ENCODE measurements at regions not wholly inside any gene's neighbourhood (a gene's known extent, or its start where the extent isn't known, plus 50 kb on each side); places are given as distances from the start of the nearest gene placed in this dataset.

- Histone ChIP-seq H3K36me3 (no peaks in the 10 kb centered on the region), H3K27me3 (replicated peaks; ENCODE audit: insufficient read depth) (peaks cover 5% of the 10 kb centered on the region), H3K4me1 (replicated peaks) (no peaks in the 10 kb centered on the region), H3K4me3 (no peak overlapping the region), H3K27ac (no peak overlapping the region), H3K9me3 (no peaks in the 10 kb centered on the region)
- no peak for TF ChIP-seq POLR2A (IDR thresholded peaks at IDR 0.05)
- TF ChIP-seq CTCF (IDR thresholded peaks at IDR 0.05) = no peak
- no peak for TF ChIP-seq POLR2AphosphoS5 (IDR thresholded peaks at IDR 0.05)
- WGBS = 53% methylated on average over 6 of the region's 6 CpGs
- intact Hi-C loops (cut with DNase I) = no loop called here
- no peak for DNase-seq (ENCODE audit: low spot score)
Measured at GRCh38 chr14:56902385-56902784, 92.1 kb upstream of the OTX2 start.

DNA sequence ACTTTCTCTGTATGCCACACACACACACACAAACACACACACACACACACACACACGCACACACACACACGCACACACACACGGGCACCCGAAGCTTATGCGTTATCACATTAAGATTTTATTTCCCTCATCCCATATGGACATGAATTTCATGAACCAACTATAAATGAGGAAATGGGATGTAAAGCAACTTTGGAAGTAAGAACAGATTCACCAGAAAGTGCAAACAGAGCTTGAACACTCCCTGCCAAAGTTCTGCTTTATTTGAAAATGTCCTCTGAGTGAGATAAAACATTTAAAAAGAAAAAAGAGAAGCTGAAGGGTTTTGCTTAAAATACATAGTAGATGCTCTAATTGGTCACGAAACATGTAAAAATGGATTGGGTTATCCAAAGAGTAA is 90.4 kb upstream of the OTX2 start:
- Histone ChIP-seq H3K4me3 (no peak overlapping the region), H3K27me3 (replicated peaks; ENCODE audit: insufficient read depth) (peaks cover 5% of the 10 kb centered on the region), H3K27ac (no peak overlapping the region), H3K4me1 (replicated peaks) (no peaks in the 10 kb centered on the region), H3K36me3 (no peaks in the 10 kb centered on the region), H3K9me3 (no peaks in the 10 kb centered on the region)
- TF ChIP-seq CTCF (IDR thresholded peaks at IDR 0.05) = no peak
- TF ChIP-seq POLR2A (IDR thresholded peaks at IDR 0.05) = no peak
- no peak for TF ChIP-seq POLR2AphosphoS5 (IDR thresholded peaks at IDR 0.05)
- intact Hi-C loops (cut with DNase I) = no loop called here
- no peak for DNase-seq (ENCODE audit: low spot score)
- 66% methylated on average over 6 of the region's 6 CpGs for WGBS

GRCh38 chr14:56899829-56900228 is 89.5 kb upstream of the OTX2 start:
- intact Hi-C loops (cut with DNase I) = no loop called here
- no peak for DNase-seq (ENCODE audit: low spot score)
- no peaks in the 10 kb centered on the region for H3K9me3 ChIP-seq
- H3K36me3 ChIP-seq = no peaks in the 10 kb centered on the region
- 33% methylated on average over 3 of the region's 3 CpGs for WGBS
- H3K4me3 ChIP-seq = no peak overlapping the region
- no peak for TF ChIP-seq POLR2A (IDR thresholded peaks at IDR 0.05)
- TF ChIP-seq CTCF (IDR thresholded peaks at IDR 0.05) = no peak
- TF ChIP-seq POLR2AphosphoS5 (IDR thresholded peaks at IDR 0.05) = no peak
- H3K27me3 ChIP-seq (replicated peaks; ENCODE audit: insufficient read depth) = peaks cover 5% of the 10 kb centered on the region
- H3K27ac ChIP-seq = no peak overlapping the region
- no peaks in the 10 kb centered on the region for H3K4me1 ChIP-seq (replicated peaks)

DNA sequence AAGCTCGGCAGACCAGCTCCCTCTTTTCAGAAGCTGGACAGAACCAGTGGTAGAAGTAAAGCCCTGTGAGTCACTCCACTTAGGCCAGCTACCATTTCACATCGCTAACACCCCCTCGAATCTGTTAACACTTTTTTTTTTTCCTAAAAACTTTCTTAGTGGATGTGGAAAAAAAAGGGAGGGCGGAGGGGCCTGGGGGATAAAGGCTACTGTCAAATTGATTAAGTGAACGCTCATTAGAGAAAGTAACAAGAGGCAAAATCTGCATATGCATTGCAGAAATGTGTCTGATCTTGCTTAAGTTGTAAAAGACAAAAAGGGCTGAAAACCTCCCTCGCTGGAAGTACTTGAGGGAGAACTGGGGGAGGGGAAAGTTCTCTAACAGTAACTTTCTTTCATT is 86.6 kb upstream of the OTX2 start:
- Histone ChIP-seq H3K27ac (no peak overlapping the region), H3K9me3 (no peaks in the 10 kb centered on the region), H3K4me3 (no peak overlapping the region), H3K27me3 (replicated peaks; ENCODE audit: insufficient read depth) (no peaks in the 10 kb centered on the region), H3K4me1 (replicated peaks) (no peaks in the 10 kb centered on the region), H3K36me3 (no peaks in the 10 kb centered on the region)
- no peak for DNase-seq (ENCODE audit: low spot score)
- intact Hi-C loops (cut with DNase I) = no loop called here
- 28% methylated on average over 6 of the region's 6 CpGs for WGBS
- no peak for TF ChIP-seq CTCF (IDR thresholded peaks at IDR 0.05)
- no peak for TF ChIP-seq POLR2A (IDR thresholded peaks at IDR 0.05)
- no peak for TF ChIP-seq POLR2AphosphoS5 (IDR thresholded peaks at IDR 0.05)

DNA sequence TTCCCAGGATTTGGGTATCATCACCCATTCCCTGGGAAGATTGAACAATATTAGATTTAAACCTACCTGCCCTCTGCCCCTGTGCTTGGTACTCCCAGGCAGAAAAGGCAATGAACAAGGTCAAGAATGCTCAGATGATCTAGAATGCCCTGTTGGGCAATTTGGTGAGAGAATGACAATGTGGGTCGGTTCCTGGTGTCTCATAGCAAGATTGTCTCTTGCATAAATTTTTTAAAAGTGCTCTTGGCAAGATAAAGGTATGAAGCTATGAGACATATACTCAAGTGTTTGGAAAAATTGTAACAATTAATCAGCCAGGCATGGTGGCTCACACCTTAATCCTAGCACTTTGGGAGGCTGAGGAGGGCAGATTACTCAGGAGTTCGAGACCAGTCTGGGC is 86.0 kb upstream of the OTX2 start:
- Histone ChIP-seq H3K4me3 (no peak overlapping the region), H3K27ac (no peak overlapping the region), H3K9me3 (no peaks in the 10 kb centered on the region), H3K27me3 (replicated peaks; ENCODE audit: insufficient read depth) (no peaks in the 10 kb centered on the region), H3K4me1 (replicated peaks) (no peaks in the 10 kb centered on the region), H3K36me3 (no peaks in the 10 kb centered on the region)
- DNase-seq (ENCODE audit: low spot score) = no peak
- TF ChIP-seq POLR2AphosphoS5 (IDR thresholded peaks at IDR 0.05) (no peak), CTCF (IDR thresholded peaks at IDR 0.05) (no peak)
- intact Hi-C loops (cut with DNase I) = no loop called here
- 94% methylated on average over 2 of the region's 2 CpGs for WGBS
